GM23248 (cell line): ENCODE measurements at regions not wholly inside any gene's neighbourhood (a gene's known extent, or its start where the extent isn't known, plus 50 kb on each side); places are given as distances from the start of the nearest gene placed in this dataset.

ENCODE experiments used
- DNase-seq: peaks from one replicate; pipeline ENCODE4 v3.0.0-alpha.2; 2015
- H2AFZ ChIP-seq: fragments of 200-600 bp; sonication (generic); 2 replicates; pipeline ENCODE4 v1.6.1; 2016; ENCODE audit warnings: antibody characterized with exemption
- H3F3A ChIP-seq: fragments of 200-600 bp; sonication (generic); 2 replicates; pipeline ENCODE4 v1.6.1; 2016; ENCODE audit warnings: mild to moderate bottlenecking, antibody characterized with exemption, mixed run types; ENCODE audit not compliant: insufficient read depth
- H3K27ac ChIP-seq: fragments of 200-600 bp; sonication (generic); 2 replicates; pipeline ENCODE4 v1.5.1; 2016; ENCODE audit warnings: mild to moderate bottlenecking
- H3K27me3 ChIP-seq: fragments of 200-600 bp; sonication (generic); replicated peaks from 2 replicates; pipeline ENCODE4 v1.6.1; 2016; ENCODE audit warnings: mild to moderate bottlenecking; ENCODE audit not compliant: insufficient read depth
- H3K36me3 ChIP-seq: fragments of 200-600 bp; sonication (generic); 2 replicates; pipeline ENCODE4 v1.6.1; 2016; ENCODE audit warnings: low read depth, mild to moderate bottlenecking
- H3K4me1 ChIP-seq: fragments of 200-600 bp; sonication (generic); 2 replicates; pipeline ENCODE4 v1.6.1; 2016; ENCODE audit warnings: mild to moderate bottlenecking; ENCODE audit not compliant: insufficient read depth
- H3K4me2 ChIP-seq: fragments of 200-600 bp; sonication (generic); one replicate; pipeline ENCODE4 v1.6.1; 2016; ENCODE audit warnings: mild to moderate bottlenecking; ENCODE audit not compliant: unreplicated experiment
- H3K4me3 ChIP-seq: fragments of 200-600 bp; sonication (generic); 2 replicates; pipeline ENCODE4 v1.5.1; 2016; ENCODE audit warnings: mild to moderate bottlenecking
- H3K79me2 ChIP-seq: fragments of 200-600 bp; sonication (generic); 2 replicates; pipeline ENCODE4 v1.6.1; 2016; ENCODE audit warnings: mild to moderate bottlenecking; ENCODE audit not compliant: insufficient read depth
- H3K9ac ChIP-seq: fragments of 200-600 bp; sonication (generic); 2 replicates; pipeline ENCODE4 v1.6.1; 2016; ENCODE audit warnings: mild to moderate bottlenecking
- H3K9me2 ChIP-seq: fragments of 200-600 bp; sonication (generic); 2 replicates; pipeline ENCODE4 v1.6.1; 2016; ENCODE audit warnings: mixed run types, mild to moderate bottlenecking, moderate library complexity; ENCODE audit not compliant: insufficient read depth
- H3K9me3 ChIP-seq: fragments of 200-600 bp; sonication (generic); one replicate; pipeline ENCODE4 v1.6.1; 2017; ENCODE audit warnings: low read depth
- H4K20me1 ChIP-seq: fragments of 200-600 bp; sonication (generic); 2 replicates; pipeline ENCODE4 v1.6.0; 2016; ENCODE audit not compliant: insufficient read depth
- EZH2 ChIP-seq: fragments of 200-600 bp; sonication (generic); IDR thresholded peaks from 2 replicates; pipeline ENCODE4 v1.6.1; 2018; ENCODE audit warnings: antibody characterized with exemption, mild to moderate bottlenecking; ENCODE audit not compliant: insufficient read depth, poor library complexity, severe bottlenecking
- EZH2phosphoT487 ChIP-seq: fragments of 200-600 bp; sonication (generic); IDR thresholded peaks from 2 replicates; pipeline ENCODE4 v1.6.1; 2018; ENCODE audit warnings: antibody characterized with exemption, moderate library complexity, mild to moderate bottlenecking, low read depth; ENCODE audit not compliant: insufficient read depth
- WGBS, 2 experiments: methylation state at CpG; one replicate each; pipeline ENCODE4 v1.1.6; 2015 to 2017; ENCODE audit warnings: low lambda C conversion rate in 2 of 2, low coverage in 1 of 2; ENCODE audit errors: missing lambda C conversion rate in 2 of 2; 5-methylcytosine and 5-hydroxymethylcytosine counted together
- in situ Hi-C: fragments of 300-500 bp; cut with MboI; formaldehyde crosslinking; loops from 2 replicates; pipeline ENCODE4 v1.15.0; 2020

- H3K9me2 ChIP-seq, result no peaks in the 10 kb centered on the region
- no peak overlapping the region for H2AFZ ChIP-seq
- H3K4me3 ChIP-seq, result no peak overlapping the region
- WGBS, 2 experiments, result 37 to 45% methylated on average over 2 of the region's 2 CpGs
- H3K27ac ChIP-seq, result no peak overlapping the region
- no peaks in the 10 kb centered on the region for H4K20me1 ChIP-seq
- H3K27me3 ChIP-seq, result peaks cover 9% of the 10 kb centered on the region; the same call in 1 of the 2 replicates
- no peaks in the 10 kb centered on the region for H3K36me3 ChIP-seq
- H3K4me1 ChIP-seq, result 0 out of 2 replicates have a peak, but pooled peaks cover 4% of the 10 kb centered on the region
- H3K4me2 ChIP-seq, result no peak overlapping the region
- no peak overlapping the region for H3K9ac ChIP-seq
- no peaks in the 10 kb centered on the region for H3K9me3 ChIP-seq
- in situ Hi-C loops, result no loop called here
- H3K79me2 ChIP-seq, result no peaks in the 10 kb centered on the region
- no peak for TF ChIP-seq EZH2phosphoT487
- no peak for TF ChIP-seq EZH2
- no peak for DNase-seq
- no peaks in the 10 kb centered on the region for H3F3A ChIP-seq
These were observed 170.5 kb upstream of the COPS8 start for GRCh38 chr2:236915186-236915585.

GRCh38 chr2:236915726-236916125, 170.0 kb upstream of the COPS8 start:
- no peak overlapping the region for H3K27ac ChIP-seq
- H3K4me3 ChIP-seq, result no peak overlapping the region
- TF ChIP-seq EZH2phosphoT487 (no peak), EZH2 (no peak)
- no peaks in the 10 kb centered on the region for H3K79me2 ChIP-seq
- H3K4me2 ChIP-seq, result no peak overlapping the region
- no peaks in the 10 kb centered on the region for H3K9me3 ChIP-seq
- no peaks in the 10 kb centered on the region for H3K9me2 ChIP-seq
- no peak overlapping the region for H2AFZ ChIP-seq
- 0 out of 2 replicates have a peak, but pooled peaks cover 4% of the 10 kb centered on the region for H3K4me1 ChIP-seq
- DNase-seq, result no peak
- H3K27me3 ChIP-seq, result peaks cover 9% of the 10 kb centered on the region; the same call in 1 of the 2 replicates
- H3K9ac ChIP-seq, result no peak overlapping the region
- H4K20me1 ChIP-seq, result no peaks in the 10 kb centered on the region
- in situ Hi-C loops, result no loop called here
- WGBS, 2 experiments, result 81 to 84% methylated on average over 8 of the region's 8 CpGs
- no peaks in the 10 kb centered on the region for H3F3A ChIP-seq
- H3K36me3 ChIP-seq, result no peaks in the 10 kb centered on the region

- Histone ChIP-seq H3K4me2 (no peak overlapping the region), H3F3A (no peaks in the 10 kb centered on the region), H3K36me3 (no peaks in the 10 kb centered on the region), H3K4me3 (no peak overlapping the region), H3K4me1 (0 out of 2 replicates have a peak, but pooled peaks cover 4% of the 10 kb centered on the region), H2AFZ (no peak overlapping the region), H3K27me3 (peaks cover 9% of the 10 kb centered on the region; the same call in 1 of the 2 replicates), H3K9me2 (no peaks in the 10 kb centered on the region), H3K9ac (no peak overlapping the region), H4K20me1 (no peaks in the 10 kb centered on the region), H3K9me3 (no peaks in the 10 kb centered on the region), H3K27ac (no peak overlapping the region), H3K79me2 (no peaks in the 10 kb centered on the region)
- in situ Hi-C loops, result no loop called here
- no peak for TF ChIP-seq EZH2
- no peak for DNase-seq
- 70 to 83% methylated on average over 3 of the region's 3 CpGs for WGBS, 2 experiments
These were observed 169.5 kb upstream of the COPS8 start for GRCh38 chr2:236916181-236916580.

- no peaks in the 10 kb centered on the region for H3K36me3 ChIP-seq
- H3K4me3 ChIP-seq, result no peak overlapping the region
- H4K20me1 ChIP-seq, result no peaks in the 10 kb centered on the region
- H3K9me3 ChIP-seq, result no peaks in the 10 kb centered on the region
- DNase-seq, result no peak
- peaks cover 9% of the 10 kb centered on the region; the same call in 1 of the 2 replicates for H3K27me3 ChIP-seq
- H3F3A ChIP-seq, result no peaks in the 10 kb centered on the region
- no peak overlapping the region for H3K9ac ChIP-seq
- no peak overlapping the region for H2AFZ ChIP-seq
- no peaks in the 10 kb centered on the region for H3K9me2 ChIP-seq
- H3K79me2 ChIP-seq, result no peaks in the 10 kb centered on the region
- H3K27ac ChIP-seq, result no peak overlapping the region
- H3K4me1 ChIP-seq, result 0 out of 2 replicates have a peak, but pooled peaks cover 4% of the 10 kb centered on the region
- H3K4me2 ChIP-seq, result no peak overlapping the region
- TF ChIP-seq EZH2phosphoT487 (no peak), EZH2 (no peak)
- 70 to 80% methylated on average over 4 of the region's 4 CpGs for WGBS, 2 experiments
- in situ Hi-C loops, result no loop called here
These were observed 169.0 kb upstream of the COPS8 start for GRCh38 chr2:236916651-236917050.

- H3K9me3 ChIP-seq, result no peaks in the 10 kb centered on the region
- H3K9ac ChIP-seq, result no peak overlapping the region
- WGBS, 2 experiments, result 79 to 86% methylated on average over 3 of the region's 3 CpGs
These were observed 168.5 kb upstream of the COPS8 start for GRCh38 chr2:236917164-236917563.

More at GRCh38 chr2:236917164-236917563, 168.5 kb upstream of the COPS8 start:
- Histone ChIP-seq H3K36me3 (no peaks in the 10 kb centered on the region), H3K4me3 (no peak overlapping the region), H3F3A (no peaks in the 10 kb centered on the region), H3K4me1 (0 out of 2 replicates have a peak, but pooled peaks cover 4% of the 10 kb centered on the region), H3K27me3 (peaks cover 8% of the 10 kb centered on the region; the same call in 1 of the 2 replicates), H3K9me2 (no peaks in the 10 kb centered on the region), H2AFZ (no peak overlapping the region), H4K20me1 (no peaks in the 10 kb centered on the region), H3K79me2 (no peaks in the 10 kb centered on the region), H3K4me2 (no peak overlapping the region), H3K27ac (no peak overlapping the region)
- in situ Hi-C loops, result no loop called here
- TF ChIP-seq EZH2 (no peak), EZH2phosphoT487 (no peak)
- DNase-seq, result no peak
